ENCODE measurements at regions not wholly inside any gene's neighbourhood (a gene's known extent, or its start where the extent isn't known, plus 50 kb on each side); places are given as distances from the start of the nearest gene placed in this dataset.

- no peak for TF ChIP-seq HNF4G (IDR thresholded peaks at IDR 0.05)
Measured at GRCh38 chr2:175323162-175323561, 141.7 kb upstream of the ATP5MC3 start (continued).

GRCh38 chr2:175318542-175318941 lies 137.0 kb upstream of the ATP5MC3 start:
- H3K4me1 ChIP-seq (ENCODE audit: control insufficient read depth in 4 of 4, insufficient read depth in 4 of 4, low read length in 3 of 4): no peaks in the 10 kb centered on the region
- peaks cover 0 to 2% (median under 1%) of the 10 kb centered on the region in 4 donors for H3K27me3 ChIP-seq (ENCODE audit: control insufficient read depth in 4 of 4, insufficient read depth in 4 of 4, low read length in 3 of 4)
- no peak for DNase-seq (ENCODE audit: low spot score)
- whole genome bisulfite sequencing: 69% methylated on average over 2 of the region's 2 CpGs
- H3K27ac ChIP-seq (ENCODE audit: low read depth in 1 of 2, low read length in 2 of 2): no peak overlapping the region
- no peak overlapping the region for H3K4me3 ChIP-seq (ENCODE audit: low read depth in 1 of 3, low read length in 3 of 3)
- no peaks in the 10 kb centered on the region for H3K36me3 ChIP-seq (ENCODE audit: control insufficient read depth in 4 of 4, insufficient read depth in 3 of 4, low read depth in 1 of 4, low read length in 3 of 4)
- H3K9me3 ChIP-seq (ENCODE audit: control insufficient read depth in 4 of 4, low read length in 3 of 4): no peaks in the 10 kb centered on the region
- no peak for TF ChIP-seq HNF4A (conservative IDR thresholded peaks at IDR 0.05)
- no peak for TF ChIP-seq RXRA (IDR thresholded peaks at IDR 0.05)
- no peak for TF ChIP-seq TAF1 (conservative IDR thresholded peaks at IDR 0.05)
- TF ChIP-seq REST (IDR thresholded peaks at IDR 0.05): no peak
- no peak overlapping the region for H3K9ac ChIP-seq (ENCODE audit: low read depth in 1 of 2, low read length in 2 of 2)

GRCh38 chr2:175317751-175318150 lies 136.2 kb upstream of the ATP5MC3 start:
- WGBS: 84% methylated on average over 2 of the region's 2 CpGs
- Histone ChIP-seq H3K27ac (ENCODE audit: low read depth in 1 of 2, low read length in 2 of 2) (no peak overlapping the region), H3K9ac (ENCODE audit: low read depth in 1 of 2, low read length in 2 of 2) (no peak overlapping the region), H3K4me1 (ENCODE audit: control insufficient read depth in 4 of 4, insufficient read depth in 4 of 4, low read length in 3 of 4) (no peaks in the 10 kb centered on the region), H3K27me3 (ENCODE audit: control insufficient read depth in 4 of 4, insufficient read depth in 4 of 4, low read length in 3 of 4) (peaks cover 0 to 2% (median 1%) of the 10 kb centered on the region in 4 donors), H3K9me3 (ENCODE audit: control insufficient read depth in 4 of 4, low read length in 3 of 4) (no peaks in the 10 kb centered on the region), H3K36me3 (ENCODE audit: control insufficient read depth in 4 of 4, insufficient read depth in 3 of 4, low read depth in 1 of 4, low read length in 3 of 4) (no peaks in the 10 kb centered on the region), H3K4me3 (ENCODE audit: low read depth in 1 of 3, low read length in 3 of 3) (no peak overlapping the region)
- TF ChIP-seq RAD21 (IDR thresholded peaks at IDR 0.05) (no peak), FOXA2 (IDR thresholded peaks at IDR 0.05) (no peak), MAX (IDR thresholded peaks at IDR 0.05) (no peak), FOXA1 (IDR thresholded peaks at IDR 0.05) (no peak), ZBTB33 (IDR thresholded peaks at IDR 0.05) (no peak), JUND (IDR thresholded peaks at IDR 0.05) (no peak), SP1 (IDR thresholded peaks at IDR 0.05) (no peak), GABPA (IDR thresholded peaks at IDR 0.05 in 1 of 2, conservative IDR thresholded peaks at IDR 0.05 in 1 of 2) (no peak), EGR1 (IDR thresholded peaks at IDR 0.05; ENCODE audit: low read depth in 2 of 2) (no peak), HNF4A (conservative IDR thresholded peaks at IDR 0.05) (no peak)
- no peak for DNase-seq (ENCODE audit: low spot score)
